Skeletal muscle tissue (tissue), 3 donors: ENCODE measurements at regions not wholly inside any gene's neighbourhood (a gene's known extent, or its start where the extent isn't known, plus 50 kb on each side); places are given as distances from the start of the nearest gene placed in this dataset.
"Not testable (repeated sequence)": the region's sequence is repeated elsewhere in the genome, so short reads cannot be mapped to it uniquely, and the experiment has no call there.

Experiments used
- H3K27ac ChIP-seq: one replicate; pipeline ENCODE4 v1.7.0; 2013; ENCODE audit warnings: mild to moderate bottlenecking, low read depth, low read length, inconsistent platforms
- H3K27me3 ChIP-seq, 3 donors: one replicate each; pipeline ENCODE4 v1.7.0; 2013; ENCODE audit warnings: low read length in 3 of 3; ENCODE audit not compliant: control insufficient read depth in 3 of 3, insufficient read depth in 3 of 3
- H3K36me3 ChIP-seq, 3 donors: one replicate each; pipeline ENCODE4 v1.7.0; 2013; ENCODE audit warnings: low read length in 3 of 3; ENCODE audit not compliant: control insufficient read depth in 3 of 3, insufficient read depth in 3 of 3
- H3K4me1 ChIP-seq, 3 donors: one replicate each; pipeline ENCODE4 v1.7.0; 2013; ENCODE audit warnings: low read length in 3 of 3, mild to moderate bottlenecking in 3 of 3; ENCODE audit not compliant: control insufficient read depth in 3 of 3, insufficient read depth in 3 of 3
- H3K4me3 ChIP-seq, 3 donors: one replicate each; pipeline ENCODE4 v1.7.0; 2013; ENCODE audit warnings: low read length in 3 of 3
- H3K9ac ChIP-seq, 3 donors: one replicate each; pipeline ENCODE4 v1.7.0; 2013; ENCODE audit warnings: low read length in 3 of 3, mild to moderate bottlenecking in 3 of 3, moderate library complexity in 2 of 3, low read depth in 1 of 3
- H3K9me3 ChIP-seq, 3 donors: one replicate each; pipeline ENCODE4 v1.7.0; 2013; ENCODE audit warnings: low read length in 3 of 3; ENCODE audit not compliant: control insufficient read depth in 3 of 3
- donor health status: Osteomylitis.

GRCh38 chr1:184876015-184876414 is 98.3 kb downstream of the NIBAN1 start:
- peaks cover 0 to 20% (median 13%) of the 10 kb centered on the region in 3 donors for H3K4me1 ChIP-seq
- not testable (repeated sequence) for H3K36me3 ChIP-seq

GRCh38 chr1:184875218-184875617 is 99.1 kb downstream of the NIBAN1 start:
- Histone ChIP-seq H3K27ac (no peak overlapping the region), H3K9ac (no peak overlapping the region), H3K4me3 (no peak overlapping the region), H3K27me3 (no peaks in the 10 kb centered on the region), H3K36me3 (no peaks in the 10 kb centered on the region), H3K9me3 (no peaks in the 10 kb centered on the region), H3K4me1 (peaks cover 0 to 12% (median 11%) of the 10 kb centered on the region in 3 donors)

More at GRCh38 chr1:184876015-184876414, 98.3 kb downstream of the NIBAN1 start:
- not testable (repeated sequence) for H3K9ac ChIP-seq, H3K4me3 ChIP-seq, H3K27me3 ChIP-seq, H3K9me3 ChIP-seq, H3K27ac ChIP-seq

GRCh38 chr1:184870319-184870718 is 104.0 kb downstream of the NIBAN1 start:
- H3K36me3 ChIP-seq, result no peaks in the 10 kb centered on the region
- H3K9ac ChIP-seq, result no peak overlapping the region
- peaks cover 0 to 3% (median 0%) of the 10 kb centered on the region in 3 donors for H3K4me1 ChIP-seq
- H3K4me3 ChIP-seq, result no peak overlapping the region
- H3K27ac ChIP-seq, result no peak overlapping the region
- H3K9me3 ChIP-seq, result no peaks in the 10 kb centered on the region
- no peaks in the 10 kb centered on the region for H3K27me3 ChIP-seq

GRCh38 chr1:184867866-184868689 is 106.2 kb downstream of the NIBAN1 start:
- Histone ChIP-seq H3K4me1 (peaks cover 0 to 3% (median 0%) of the 10 kb centered on the region in 3 donors), H3K27ac (peak overlapping the region; percentile 42), H3K9me3 (no peaks in the 10 kb centered on the region), H3K36me3 (no peaks in the 10 kb centered on the region), H3K27me3 (no peaks in the 10 kb centered on the region), H3K4me3 (no peak overlapping the region), H3K9ac (peak overlapping the region in 1 of 3 donors; percentile 8)

GRCh38 chr1:184866991-184867788 is 107.1 kb downstream of the NIBAN1 start:
- no peak overlapping the region for H3K4me3 ChIP-seq
- no peaks in the 10 kb centered on the region for H3K27me3 ChIP-seq
- H3K36me3 ChIP-seq, result no peaks in the 10 kb centered on the region
- peaks cover 0 to 3% (median 0%) of the 10 kb centered on the region in 3 donors for H3K4me1 ChIP-seq
- H3K9me3 ChIP-seq, result no peaks in the 10 kb centered on the region
- no peak overlapping the region for H3K9ac ChIP-seq
- peak overlapping the region; percentile 42 for H3K27ac ChIP-seq

- Histone ChIP-seq H3K27me3 (no peaks in the 10 kb centered on the region), H3K4me3 (no peak overlapping the region), H3K4me1 (peaks cover under 1 to 9% (median 1%) of the 10 kb centered on the region in 3 donors), H3K9ac (no peak overlapping the region), H3K9me3 (no peaks in the 10 kb centered on the region), H3K36me3 (no peaks in the 10 kb centered on the region), H3K27ac (no peak overlapping the region)
Measured at GRCh38 chr1:184866586-184866985, 107.7 kb downstream of the NIBAN1 start.

GRCh38 chr1:184865831-184866230 is 108.5 kb downstream of the NIBAN1 start:
- no peak overlapping the region for H3K9ac ChIP-seq
- H3K27ac ChIP-seq, result no peak overlapping the region
- H3K4me3 ChIP-seq, result no peak overlapping the region
- H3K4me1 ChIP-seq, result peaks cover 7 to 14% (median 8%) of the 10 kb centered on the region in 3 donors
- H3K27me3 ChIP-seq, result no peaks in the 10 kb centered on the region
- H3K36me3 ChIP-seq, result no peaks in the 10 kb centered on the region
- no peaks in the 10 kb centered on the region for H3K9me3 ChIP-seq

GRCh38 chr1:184861755-184862336 is 107.2 kb upstream of the EDEM3 start:
- H3K4me3 ChIP-seq, result no peak overlapping the region
- no peaks in the 10 kb centered on the region for H3K36me3 ChIP-seq
- H3K9ac ChIP-seq, result no peak overlapping the region
- no peaks in the 10 kb centered on the region for H3K27me3 ChIP-seq
- no peaks in the 10 kb centered on the region for H3K9me3 ChIP-seq
- H3K27ac ChIP-seq, result peak overlapping the region; percentile 78
- H3K4me1 ChIP-seq, result peaks cover 14 to 25% (median 17%) of the 10 kb centered on the region in 3 donors

- H3K27me3 ChIP-seq, result no peaks in the 10 kb centered on the region
- no peak overlapping the region for H3K9ac ChIP-seq
- H3K27ac ChIP-seq, result peak overlapping the region; percentile 78
- no peaks in the 10 kb centered on the region for H3K9me3 ChIP-seq
- no peaks in the 10 kb centered on the region for H3K36me3 ChIP-seq
- peaks cover 14 to 27% (median 17%) of the 10 kb centered on the region in 3 donors for H3K4me1 ChIP-seq
- H3K4me3 ChIP-seq, result peak overlapping the region in 1 of 3 donors; percentile 9
Measured at GRCh38 chr1:184860985-184861754, 106.5 kb upstream of the EDEM3 start.
